ENCODE measurements at regions not wholly inside any gene's neighbourhood (a gene's known extent, or its start where the extent isn't known, plus 50 kb on each side); places are given as distances from the start of the nearest gene placed in this dataset.

GRCh38 chr2:174697255-174697654, 67.0 kb downstream of the CHRNA1 start:
- peak; percentile 82 for DNase-seq (ENCODE audit: low spot score)
- TF ChIP-seq, protein P1, sequence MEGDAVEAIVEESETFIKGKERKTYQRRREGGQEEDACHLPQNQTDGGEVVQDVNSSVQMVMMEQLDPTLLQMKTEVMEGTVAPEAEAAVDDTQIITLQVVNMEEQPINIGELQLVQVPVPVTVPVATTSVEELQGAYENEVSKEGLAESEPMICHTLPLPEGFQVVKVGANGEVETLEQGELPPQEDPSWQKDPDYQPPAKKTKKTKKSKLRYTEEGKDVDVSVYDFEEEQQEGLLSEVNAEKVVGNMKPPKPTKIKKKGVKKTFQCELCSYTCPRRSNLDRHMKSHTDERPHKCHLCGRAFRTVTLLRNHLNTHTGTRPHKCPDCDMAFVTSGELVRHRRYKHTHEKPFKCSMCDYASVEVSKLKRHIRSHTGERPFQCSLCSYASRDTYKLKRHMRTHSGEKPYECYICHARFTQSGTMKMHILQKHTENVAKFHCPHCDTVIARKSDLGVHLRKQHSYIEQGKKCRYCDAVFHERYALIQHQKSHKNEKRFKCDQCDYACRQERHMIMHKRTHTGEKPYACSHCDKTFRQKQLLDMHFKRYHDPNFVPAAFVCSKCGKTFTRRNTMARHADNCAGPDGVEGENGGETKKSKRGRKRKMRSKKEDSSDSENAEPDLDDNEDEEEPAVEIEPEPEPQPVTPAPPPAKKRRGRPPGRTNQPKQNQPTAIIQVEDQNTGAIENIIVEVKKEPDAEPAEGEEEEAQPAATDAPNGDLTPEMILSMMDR (IDR thresholded peaks at IDR 0.05; ENCODE audit: extremely low read depth, missing control alignments) = peak; percentile 78

GRCh38 chr2:174694920-174695319, 69.4 kb downstream of the CHRNA1 start:
- DNase-seq (ENCODE audit: low spot score) = no peak
- TF ChIP-seq, protein P1 (IDR thresholded peaks at IDR 0.05; ENCODE audit: extremely low read depth, missing control alignments) = no peak

DNA sequence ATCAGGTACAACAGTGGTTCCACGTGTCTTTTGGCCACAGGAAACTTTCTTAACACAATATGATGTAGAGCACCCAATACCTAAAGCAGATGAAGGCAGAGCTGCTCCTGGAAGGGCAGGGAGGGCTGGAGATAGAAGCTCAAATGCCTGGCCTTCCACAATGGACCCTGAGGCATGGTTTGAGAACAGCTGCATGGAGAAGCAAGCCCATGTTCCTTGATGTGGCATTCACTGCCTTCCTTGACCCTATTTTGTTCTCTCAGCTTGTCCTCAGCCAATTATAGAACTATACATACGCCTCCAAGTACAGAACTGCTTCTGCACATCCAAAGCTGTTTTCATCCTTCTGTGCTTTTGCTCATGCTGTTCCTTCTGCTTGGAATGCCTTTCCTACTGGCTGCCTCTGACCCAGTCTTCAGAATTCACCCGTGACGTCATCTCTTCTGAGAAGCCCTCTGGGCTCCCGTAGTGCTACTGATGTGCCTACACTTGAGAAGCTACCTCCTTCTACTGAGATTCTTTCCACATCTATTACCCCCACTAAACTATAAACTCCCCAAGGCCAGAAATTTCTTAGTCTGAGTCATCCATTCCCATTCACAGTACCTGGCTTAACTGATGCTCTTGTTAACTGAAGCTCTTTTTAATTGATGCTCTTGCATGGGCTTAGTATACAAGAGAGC, 69.9 kb downstream of the CHRNA1 start:
- TF ChIP-seq, protein P1 (IDR thresholded peaks at IDR 0.05; ENCODE audit: extremely low read depth, missing control alignments) = no peak
- no peak for DNase-seq (ENCODE audit: low spot score)

- TF ChIP-seq, protein P1 (IDR thresholded peaks at IDR 0.05; ENCODE audit: extremely low read depth, missing control alignments) = no peak
- DNase-seq (ENCODE audit: low spot score) = no peak
These were observed 70.9 kb downstream of the CHRNA1 start for GRCh38 chr2:174693344-174693743.

- TF ChIP-seq, protein P1 (IDR thresholded peaks at IDR 0.05; ENCODE audit: extremely low read depth, missing control alignments) = no peak
- DNase-seq (ENCODE audit: low spot score) = no peak
These were observed 71.9 kb downstream of the CHRNA1 start for GRCh38 chr2:174692256-174692919.

DNA sequence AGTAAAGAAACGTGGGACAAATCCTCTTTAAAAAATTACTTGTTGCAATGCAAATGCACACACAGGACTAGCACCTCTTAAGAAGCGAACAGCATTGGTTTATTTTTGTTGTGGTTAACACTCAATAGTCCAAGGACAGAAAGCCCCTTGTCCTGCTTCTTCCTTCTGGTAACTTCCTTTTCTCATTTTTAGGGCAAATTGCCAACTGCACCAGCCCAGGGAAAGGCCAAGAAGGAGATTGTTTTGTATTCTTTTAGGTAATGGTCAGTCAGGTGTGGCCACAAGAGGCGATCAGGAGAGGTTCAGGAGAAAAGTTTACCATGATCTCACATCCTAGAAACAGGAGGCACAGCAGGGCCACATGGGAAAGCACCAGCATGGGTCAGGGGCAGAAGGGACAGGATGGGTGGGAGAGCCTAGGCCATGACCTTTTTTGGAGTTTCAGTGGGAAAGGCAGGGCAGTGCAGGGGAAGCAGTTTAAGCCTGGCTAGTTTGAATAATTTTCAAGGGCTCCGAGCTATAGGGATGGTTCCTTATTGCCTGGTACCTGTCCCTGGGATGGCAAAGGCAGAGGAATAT, 73.0 kb downstream of the CHRNA1 start:
- TF ChIP-seq, protein P1 (IDR thresholded peaks at IDR 0.05; ENCODE audit: extremely low read depth, missing control alignments) = no peak
- DNase-seq (ENCODE audit: low spot score) = no peak

GRCh38 chr2:174690026-174690425, 74.2 kb downstream of the CHRNA1 start:
- TF ChIP-seq, protein P1 (IDR thresholded peaks at IDR 0.05; ENCODE audit: extremely low read depth, missing control alignments) = no peak
- DNase-seq (ENCODE audit: low spot score) = no peak

All from GM20000 (cell line).